HEK293 (cell line): ENCODE measurements at regions not wholly inside any gene's neighbourhood (a gene's known extent, or its start where the extent isn't known, plus 50 kb on each side); places are given as distances from the start of the nearest gene placed in this dataset.

Experiments
- HOXA7 ChIP-seq: sonication (generic); formaldehyde crosslinking; IDR thresholded peaks from 2 replicates; pipeline ENCODE4 v1.8.1; 2022; ENCODE audit warnings: missing genetic modification reagents, borderline replicate concordance
- KLF16 ChIP-seq: fragments of 450-650 bp; formaldehyde crosslinking; IDR thresholded peaks from 2 replicates; pipeline ENCODE4 v1.5.1; 2017; ENCODE audit warnings: missing biosample characterization, missing genetic modification characterization
- ZNF148 ChIP-seq: fragments of 450-650 bp; formaldehyde crosslinking; IDR thresholded peaks from 2 replicates; pipeline ENCODE4 v1.5.0; 2017; ENCODE audit warnings: missing biosample characterization, missing genetic modification characterization, borderline replicate concordance
- ZNF184 ChIP-seq: fragments of 450-650 bp; IDR thresholded peaks from 2 replicates; pipeline ENCODE4 v1.5.1; 2018; ENCODE audit warnings: missing biosample characterization, mild to moderate bottlenecking, missing genetic modification characterization
- ZNF670 ChIP-seq: fragments of 450-650 bp; formaldehyde crosslinking; IDR thresholded peaks from 2 replicates; pipeline ENCODE4 v1.5.1; 2016; ENCODE audit warnings: missing biosample characterization, missing genetic modification characterization, low read depth
- TF ChIP-seq, protein P1 (sequence below): fragments of 450-650 bp; formaldehyde crosslinking; IDR thresholded peaks from 2 replicates; pipeline ENCODE4 v1.5.1; 2016; ENCODE audit warnings: missing biosample characterization, missing genetic modification characterization

- no peak for TF ChIP-seq HOXA7
- TF ChIP-seq, protein P1, sequence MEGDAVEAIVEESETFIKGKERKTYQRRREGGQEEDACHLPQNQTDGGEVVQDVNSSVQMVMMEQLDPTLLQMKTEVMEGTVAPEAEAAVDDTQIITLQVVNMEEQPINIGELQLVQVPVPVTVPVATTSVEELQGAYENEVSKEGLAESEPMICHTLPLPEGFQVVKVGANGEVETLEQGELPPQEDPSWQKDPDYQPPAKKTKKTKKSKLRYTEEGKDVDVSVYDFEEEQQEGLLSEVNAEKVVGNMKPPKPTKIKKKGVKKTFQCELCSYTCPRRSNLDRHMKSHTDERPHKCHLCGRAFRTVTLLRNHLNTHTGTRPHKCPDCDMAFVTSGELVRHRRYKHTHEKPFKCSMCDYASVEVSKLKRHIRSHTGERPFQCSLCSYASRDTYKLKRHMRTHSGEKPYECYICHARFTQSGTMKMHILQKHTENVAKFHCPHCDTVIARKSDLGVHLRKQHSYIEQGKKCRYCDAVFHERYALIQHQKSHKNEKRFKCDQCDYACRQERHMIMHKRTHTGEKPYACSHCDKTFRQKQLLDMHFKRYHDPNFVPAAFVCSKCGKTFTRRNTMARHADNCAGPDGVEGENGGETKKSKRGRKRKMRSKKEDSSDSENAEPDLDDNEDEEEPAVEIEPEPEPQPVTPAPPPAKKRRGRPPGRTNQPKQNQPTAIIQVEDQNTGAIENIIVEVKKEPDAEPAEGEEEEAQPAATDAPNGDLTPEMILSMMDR (tag by site-specific recombination): no peak
- TF ChIP-seq KLF16 (tag by site-specific recombination): no peak
- TF ChIP-seq ZNF148 (tag by site-specific recombination): no peak
- TF ChIP-seq ZNF184 (tag by site-specific recombination): no peak
- no peak for TF ChIP-seq ZNF670 (tag by site-specific recombination)
Measured at GRCh38 chr5:164306662-164307061, 801.2 kb downstream of the MAT2B start.
